Brain microvascular endothelial cell (primary cell): ENCODE measurements at regions not wholly inside any gene's neighbourhood (a gene's known extent, or its start where the extent isn't known, plus 50 kb on each side); places are given as distances from the start of the nearest gene placed in this dataset.
"Not testable (repeated sequence)": the region's sequence is repeated elsewhere in the genome, so short reads cannot be mapped to it uniquely, and the experiment has no call there.

Experiments
- DNase-seq: peaks from one replicate; pipeline ENCODE4 v3.0.0-alpha.2; 2020
- H3K27ac ChIP-seq: fragments of 250-450 bp; sonication (Bioruptor Pico); 2 replicates; pipeline ENCODE4 v1.5.1; 2020; ENCODE audit warnings: mild to moderate bottlenecking, moderate library complexity
- H3K27me3 ChIP-seq: fragments of 250-450 bp; sonication (Bioruptor Pico); replicated peaks from 2 replicates; pipeline ENCODE4 v1.5.1; 2020; ENCODE audit warnings: mild to moderate bottlenecking
- H3K36me3 ChIP-seq: fragments of 250-450 bp; sonication (Bioruptor Pico); replicated peaks from 2 replicates; pipeline ENCODE4 v1.5.1; 2020; ENCODE audit warnings: mild to moderate bottlenecking
- H3K4me3 ChIP-seq: 2 replicates; pipeline ENCODE4 v1.5.1; 2011; ENCODE audit warnings: low read depth, mild to moderate bottlenecking, control low read depth, low read length, moderate library complexity
- CTCF ChIP-seq: IDR thresholded peaks from 2 replicates; pipeline ENCODE4 v1.5.1; 2011; ENCODE audit warnings: low read depth, mild to moderate bottlenecking, moderate library complexity, low read length, control low read depth, inconsistent platforms; ENCODE audit errors: missing control alignments
- in situ Hi-C: cut with HindIII; loops from 2 replicates; pipeline ENCODE4 v1.10.0; 2017; ENCODE audit warnings: low sequenced_read_pairs, low pct_ligation_motif_present

- no peak for DNase-seq
These were observed 290.1 kb upstream of the KIAA1217 start for GRCh38 chr10:23918839-23919238.

GRCh38 chr10:23927576-23928325 lies 281.2 kb upstream of the KIAA1217 start:
- DNase-seq, result no peak
- TF ChIP-seq CTCF, result no peak
- Histone ChIP-seq H3K36me3 (no peaks in the 10 kb centered on the region), H3K4me3 (no peak overlapping the region), H3K27me3 (no peaks in the 10 kb centered on the region), H3K27ac (no peak overlapping the region)
- in situ Hi-C loops, result no loop called here

More at GRCh38 chr10:23918839-23919238, 290.1 kb upstream of the KIAA1217 start:
- no peak for TF ChIP-seq CTCF
- H3K4me3 ChIP-seq, result no peak overlapping the region
- no peaks in the 10 kb centered on the region for H3K36me3 ChIP-seq
- H3K27me3 ChIP-seq, result no peaks in the 10 kb centered on the region
- no peak overlapping the region for H3K27ac ChIP-seq
- in situ Hi-C loops, result no loop called here

GRCh38 chr10:23934023-23934422 lies 274.9 kb upstream of the KIAA1217 start:
- H3K27me3 ChIP-seq, in situ Hi-C loops, H3K27ac ChIP-seq, H3K4me3 ChIP-seq, DNase-seq, H3K36me3 ChIP-seq: not testable (repeated sequence)

- H3K4me3 ChIP-seq, result no peak overlapping the region
- no peaks in the 10 kb centered on the region for H3K36me3 ChIP-seq
- H3K27me3 ChIP-seq, result no peaks in the 10 kb centered on the region
- in situ Hi-C loops, result no loop called here
- H3K27ac ChIP-seq, result no peak overlapping the region
- no peak for TF ChIP-seq CTCF
- DNase-seq, result no peak
These were observed 263.1 kb upstream of the KIAA1217 start for GRCh38 chr10:23945845-23946244.

GRCh38 chr10:23951841-23952240 lies 257.1 kb upstream of the KIAA1217 start:
- no peak for DNase-seq

More at GRCh38 chr10:23951841-23952240, 257.1 kb upstream of the KIAA1217 start:
- H3K4me3 ChIP-seq, result no peak overlapping the region
- H3K27ac ChIP-seq, result no peak overlapping the region
- no peak for TF ChIP-seq CTCF
- H3K36me3 ChIP-seq, result no peaks in the 10 kb centered on the region
- in situ Hi-C loops, result no loop called here
- no peaks in the 10 kb centered on the region for H3K27me3 ChIP-seq
